HCT116 (cell line): ENCODE measurements at regions not wholly inside any gene's neighbourhood (a gene's known extent, or its start where the extent isn't known, plus 50 kb on each side); places are given as distances from the start of the nearest gene placed in this dataset.

Source experiments
- ATAC-seq: fragments of 200-7000 bp; cut with Tn5 transposase; 2 replicates; pipeline ENCODE4 v1.9.1; 2020; ENCODE audit warnings: mild to moderate bottlenecking, moderate library complexity
- BruUV-seq: library from RNA; stranded (reverse); fragments of 400-500 nt; replicated peaks from 2 replicates; lab custom pipeline; 2021; lab: Mats Ljungman, UMichigan
- CTCF ChIA-PET: fragments of 300-600 bp; sonication (Branson Sonifier 250); formaldehyde crosslinking; loops from one replicate; lab custom pipeline; 2021; ENCODE audit warnings: antibody characterized with exemption; lab: Charles Lee
- POLR2A ChIA-PET: fragments of 300-600, 350-600 bp; sonication (Branson Sonifier 250); formaldehyde crosslinking; loops from one replicate; lab custom pipeline; 2021; ENCODE audit warnings: antibody characterized with exemption; lab: Charles Lee
- RAD21 ChIA-PET, 2 experiments: fragments of 300-600 bp; sonication (Branson Sonifier 250); formaldehyde crosslinking; loops; one replicate each; lab custom pipeline; 2023; ENCODE audit warnings: low total read pairs in 2 of 2; ENCODE audit not compliant: uncharacterized antibody in 2 of 2, unreplicated experiment in 2 of 2, low non-redundant PET in 1 of 2; lab: Charles Lee
- DNase-seq: peaks from one replicate; pipeline ENCODE4 v3.0.0-alpha.2; 2010; ENCODE audit warnings: low read depth, low spot score
- H2AFZ ChIP-seq: fragments of 200-600 bp; shearing (Covaris generic), sonication (generic); 2 replicates; pipeline ENCODE4 v1.6.1; 2017; ENCODE audit warnings: low read depth, mixed run types, mixed read lengths, antibody characterized with exemption, low read length; ENCODE audit not compliant: poor library complexity, severe bottlenecking
- H3K27ac ChIP-seq: 2 replicates; pipeline ENCODE4 v1.5.1; 2012; ENCODE audit warnings: low read depth, low read length
- H3K27me3 ChIP-seq: fragments of 200-600 bp; sonication (generic); 2 replicates; pipeline ENCODE4 v1.6.1; 2016; ENCODE audit warnings: mixed run types, low read length, mixed read lengths; ENCODE audit not compliant: insufficient read depth
- H3K36me3 ChIP-seq, 2 experiments: fragments of 200-500 bp in 1 of 2; fragments of 200-600 bp in 1 of 2; sonication (Bioruptor generic) in 1 of 2; sonication (generic) in 1 of 2; 2 replicates each; pipeline versions ENCODE4 v1.5.1 to v1.6.1; 2014 to 2016; ENCODE audit warnings: low read length in 2 of 2, inconsistent platforms in 1 of 2, mixed read lengths in 1 of 2, mixed run types in 1 of 2; ENCODE audit not compliant: insufficient read depth in 2 of 2, control insufficient read depth in 1 of 2
- H3K4me1 ChIP-seq, 2 experiments: fragments of 200-600 bp in 1 of 2; sonication (generic) in 1 of 2; 2 replicates each; pipeline versions ENCODE4 v1.5.1 to v1.6.1; 2012 to 2017; ENCODE audit warnings: low read length in 2 of 2, inconsistent platforms in 1 of 2, mild to moderate bottlenecking in 1 of 2, mixed read lengths in 1 of 2, mixed run types in 1 of 2, moderate library complexity in 1 of 2; ENCODE audit not compliant: insufficient read depth in 2 of 2, control insufficient read depth in 1 of 2
- H3K4me2 ChIP-seq: fragments of 200-600 bp; sonication (generic); 2 replicates; pipeline ENCODE4 v1.6.1; 2017; ENCODE audit warnings: mixed run types, low read length, mixed read lengths
- H3K4me3 ChIP-seq, 2 experiments: fragments of 200-600 bp in 1 of 2; sonication (generic) in 1 of 2; replicated peaks in 1 of 2; 2 replicates each; pipeline ENCODE4 v1.5.1; 2011 to 2016; ENCODE audit warnings: low read length in 2 of 2, control low read depth in 1 of 2, low read depth in 1 of 2, mild to moderate bottlenecking in 1 of 2, mixed read lengths in 1 of 2, mixed run types in 1 of 2
- H3K79me2 ChIP-seq: fragments of 200-600 bp; sonication (generic); 2 replicates; pipeline ENCODE4 v1.6.1; 2017; ENCODE audit warnings: mild to moderate bottlenecking, mixed run types, low read length, moderate library complexity, mixed read lengths; ENCODE audit not compliant: insufficient read depth
- H3K9ac ChIP-seq: fragments of 200-600 bp; sonication (generic); 2 replicates; pipeline ENCODE4 v1.6.1; 2016; ENCODE audit warnings: low read length, mixed read lengths
- H3K9me2 ChIP-seq: fragments of 200-600 bp; sonication (generic), shearing (Covaris generic); 2 replicates; pipeline ENCODE4 v1.6.1; 2017; ENCODE audit warnings: mixed run types, mild to moderate bottlenecking, moderate library complexity; ENCODE audit not compliant: insufficient read depth
- H3K9me3 ChIP-seq, 2 experiments: fragments of 200-500 bp in 1 of 2; fragments of 200-600 bp in 1 of 2; sonication (Bioruptor generic) in 1 of 2; sonication (generic) in 1 of 2; 2 replicates each; pipeline ENCODE4 v1.6.1; 2014 to 2017; ENCODE audit warnings: low read length in 2 of 2, mixed read lengths in 2 of 2, inconsistent platforms in 1 of 2, low read depth in 1 of 2, mild to moderate bottlenecking in 1 of 2, mixed run types in 1 of 2, moderate library complexity in 1 of 2; ENCODE audit not compliant: control insufficient read depth in 1 of 2, insufficient read depth in 1 of 2
- H4K20me1 ChIP-seq: fragments of 200-600 bp; sonication (generic), shearing (Covaris generic); 2 replicates; pipeline ENCODE4 v1.6.1; 2017; ENCODE audit warnings: mixed run types, mild to moderate bottlenecking, moderate library complexity; ENCODE audit not compliant: insufficient read depth
- ATF3 ChIP-seq: IDR thresholded peaks from 2 replicates; pipeline ENCODE4 v1.6.1; 2012
- CBX3 ChIP-seq: IDR thresholded peaks from 2 replicates; pipeline ENCODE4 v1.6.1; 2012; ENCODE audit warnings: low read depth
- CEBPB ChIP-seq: IDR thresholded peaks from 2 replicates; pipeline ENCODE4 v1.6.1; 2012; ENCODE audit warnings: low read depth
- ELF1 ChIP-seq: IDR thresholded peaks from 2 replicates; pipeline ENCODE4 v1.6.1; 2012; ENCODE audit warnings: low read depth, borderline replicate concordance
- EZH2 ChIP-seq: fragments of 200-600 bp; sonication (generic); IDR thresholded peaks from 2 replicates; pipeline ENCODE4 v1.6.1; 2017; ENCODE audit warnings: antibody characterized with exemption, mixed run types
- EZH2phosphoT487 ChIP-seq: fragments of 200-600 bp; IDR thresholded peaks from 2 replicates; pipeline ENCODE4 v1.6.1; 2018; ENCODE audit warnings: antibody characterized with exemption, borderline replicate concordance
- FOSL1 ChIP-seq: IDR thresholded peaks from 2 replicates; pipeline ENCODE4 v1.6.1; 2012; ENCODE audit warnings: low read depth
- JUND ChIP-seq: IDR thresholded peaks from 2 replicates; pipeline ENCODE4 v1.6.1; 2012
- MAX ChIP-seq: IDR thresholded peaks from 2 replicates; pipeline ENCODE4 v1.6.1; 2012
- POLR2A ChIP-seq: IDR thresholded peaks from 2 replicates; pipeline ENCODE4 v1.7.0; 2011; ENCODE audit warnings: borderline replicate concordance; ENCODE audit not compliant: insufficient read depth, insufficient read length; ENCODE audit errors: extremely low read depth
- POLR2AphosphoS5 ChIP-seq: IDR thresholded peaks from 2 replicates; pipeline ENCODE4 v1.6.1; 2011; ENCODE audit warnings: mild to moderate bottlenecking, low read depth, low read length, moderate library complexity
- RAD21 ChIP-seq: IDR thresholded peaks from 2 replicates; pipeline ENCODE4 v1.6.1; 2012; ENCODE audit warnings: low read depth, mild to moderate bottlenecking
- REST ChIP-seq: IDR thresholded peaks from 2 replicates; pipeline ENCODE4 v1.6.1; 2012; ENCODE audit warnings: low read depth
- SP1 ChIP-seq: IDR thresholded peaks from 2 replicates; pipeline ENCODE4 v1.6.1; 2012; ENCODE audit warnings: low read depth
- SRF ChIP-seq: IDR thresholded peaks from 2 replicates; pipeline ENCODE4 v1.6.1; 2012; ENCODE audit warnings: low read depth
- TCF7L2 ChIP-seq: IDR thresholded peaks from 2 replicates; pipeline ENCODE4 v1.7.0; 2011; ENCODE audit warnings: borderline replicate concordance, inconsistent platforms; ENCODE audit not compliant: insufficient read depth, insufficient read length; ENCODE audit errors: extremely low read depth
- ZFX ChIP-seq: fragments of 450-650 bp; IDR thresholded peaks from 2 replicates; pipeline ENCODE4 v1.6.1; 2017
- ZNF274 ChIP-seq: fragments of 200-500 bp; sonication (Bioruptor generic); IDR thresholded peaks from 2 replicates; pipeline ENCODE4 v1.6.1; 2014; ENCODE audit warnings: mild to moderate bottlenecking, low read depth, low read length, inconsistent platforms
- intact Hi-C: fragments of 100-400 bp; cut with micrococcal nuclease; formaldehyde crosslinking; loops from 2 replicates; pipeline ENCODE4 v1.10.0; 2022
- TF ChIP-seq, protein P1 (sequence below), 3 experiments: fragments of 200-600 bp in 1 of 3; sonication (generic) in 1 of 3; IDR thresholded peaks in 2 of 3; conservative IDR thresholded peaks in 1 of 3; 2 replicates each; pipeline ENCODE4 v1.5.1; 2012 to 2017; ENCODE audit warnings: low read depth in 2 of 3, low read length in 2 of 3, antibody characterized with exemption in 1 of 3, borderline replicate concordance in 1 of 3, control low read depth in 1 of 3, mild to moderate bottlenecking in 1 of 3, mixed read lengths in 1 of 3, mixed run types in 1 of 3, moderate library complexity in 1 of 3; ENCODE audit not compliant: insufficient read depth in 1 of 3
- TF ChIP-seq, protein P2 (sequence below): IDR thresholded peaks from 2 replicates; pipeline ENCODE4 v1.6.1; 2011; ENCODE audit warnings: mild to moderate bottlenecking, low read length, moderate library complexity; ENCODE audit not compliant: insufficient replicate concordance; ENCODE audit errors: extremely low read depth

DNA sequence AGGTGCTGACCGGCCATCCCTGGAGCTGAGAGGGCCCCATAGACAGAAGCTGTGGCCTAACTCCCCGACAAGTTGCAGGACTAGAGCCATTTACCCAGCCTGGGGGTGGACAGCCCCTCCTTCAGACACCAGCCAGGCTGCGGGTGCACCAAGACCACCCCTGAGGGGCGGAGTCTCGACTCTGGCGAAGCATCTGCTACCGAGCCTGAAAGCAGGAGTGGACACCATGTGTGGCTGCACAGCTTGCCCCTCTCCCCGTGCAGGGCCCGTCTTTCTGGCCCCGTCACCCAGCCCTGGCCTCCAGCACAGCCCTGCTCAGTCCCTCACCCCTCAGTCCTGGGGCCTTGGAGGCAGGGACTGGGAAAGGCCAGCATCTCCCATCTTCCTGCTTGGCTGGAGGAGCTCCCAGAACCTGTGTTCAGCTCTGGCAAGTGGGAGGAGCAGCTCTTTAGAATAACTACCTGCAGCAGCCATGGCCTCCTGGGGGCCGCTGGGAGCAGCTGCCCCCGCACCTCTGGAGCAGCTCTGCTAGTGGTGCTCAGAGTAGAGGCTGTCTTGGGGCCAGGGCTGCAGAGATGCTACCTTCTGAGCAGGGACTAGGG lies 275.8 kb downstream of the NDUFA10 start:
- Histone ChIP-seq H3K27me3 (no peaks in the 10 kb centered on the region; the same call in 1 of the 2 replicates), H3K27ac (no peak overlapping the region), H3K9me2 (no peaks in the 10 kb centered on the region), H3K4me2 (no peak overlapping the region), H3K79me2 (no peaks in the 10 kb centered on the region), H2AFZ (no peak overlapping the region), H3K9ac (no peak overlapping the region), H3K36me3 (no peaks in the 10 kb centered on the region), H3K4me1 (no peaks in the 10 kb centered on the region), H3K9me3 (no peaks in the 10 kb centered on the region), H3K4me3 (no peak overlapping the region), H4K20me1 (no peaks in the 10 kb centered on the region)
- ChIA-PET POLR2A (no interaction called here), CTCF (no interaction called here), RAD21 (no interaction called here)
- ATAC-seq (no peak), DNase-seq (no peak)
- no TSS peak for BruUV-seq
- intact Hi-C loops = no loop called here
- TF ChIP-seq EZH2phosphoT487 (no peak), MAX (no peak), REST (no peak), POLR2AphosphoS5 (no peak), FOSL1 (no peak), SRF (no peak), CEBPB (no peak), ZFX (no peak), RAD21 (no peak), ELF1 (no peak), POLR2A (no peak), JUND (no peak), SP1 (no peak), TCF7L2 (no peak), ATF3 (no peak), CBX3 (no peak), ZNF274 (no peak), EZH2 (no peak)
- TF ChIP-seq, protein P1, sequence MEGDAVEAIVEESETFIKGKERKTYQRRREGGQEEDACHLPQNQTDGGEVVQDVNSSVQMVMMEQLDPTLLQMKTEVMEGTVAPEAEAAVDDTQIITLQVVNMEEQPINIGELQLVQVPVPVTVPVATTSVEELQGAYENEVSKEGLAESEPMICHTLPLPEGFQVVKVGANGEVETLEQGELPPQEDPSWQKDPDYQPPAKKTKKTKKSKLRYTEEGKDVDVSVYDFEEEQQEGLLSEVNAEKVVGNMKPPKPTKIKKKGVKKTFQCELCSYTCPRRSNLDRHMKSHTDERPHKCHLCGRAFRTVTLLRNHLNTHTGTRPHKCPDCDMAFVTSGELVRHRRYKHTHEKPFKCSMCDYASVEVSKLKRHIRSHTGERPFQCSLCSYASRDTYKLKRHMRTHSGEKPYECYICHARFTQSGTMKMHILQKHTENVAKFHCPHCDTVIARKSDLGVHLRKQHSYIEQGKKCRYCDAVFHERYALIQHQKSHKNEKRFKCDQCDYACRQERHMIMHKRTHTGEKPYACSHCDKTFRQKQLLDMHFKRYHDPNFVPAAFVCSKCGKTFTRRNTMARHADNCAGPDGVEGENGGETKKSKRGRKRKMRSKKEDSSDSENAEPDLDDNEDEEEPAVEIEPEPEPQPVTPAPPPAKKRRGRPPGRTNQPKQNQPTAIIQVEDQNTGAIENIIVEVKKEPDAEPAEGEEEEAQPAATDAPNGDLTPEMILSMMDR (IDR thresholded peaks at IDR 0.05 in 2 of 3, conservative IDR thresholded peaks at IDR 0.05 in 1 of 3; ENCODE audit: borderline replicate concordance in 1 of 3, insufficient read depth in 1 of 3, low read depth in 2 of 3, low read length in 2 of 3) = no peak
- TF ChIP-seq, protein P2, sequence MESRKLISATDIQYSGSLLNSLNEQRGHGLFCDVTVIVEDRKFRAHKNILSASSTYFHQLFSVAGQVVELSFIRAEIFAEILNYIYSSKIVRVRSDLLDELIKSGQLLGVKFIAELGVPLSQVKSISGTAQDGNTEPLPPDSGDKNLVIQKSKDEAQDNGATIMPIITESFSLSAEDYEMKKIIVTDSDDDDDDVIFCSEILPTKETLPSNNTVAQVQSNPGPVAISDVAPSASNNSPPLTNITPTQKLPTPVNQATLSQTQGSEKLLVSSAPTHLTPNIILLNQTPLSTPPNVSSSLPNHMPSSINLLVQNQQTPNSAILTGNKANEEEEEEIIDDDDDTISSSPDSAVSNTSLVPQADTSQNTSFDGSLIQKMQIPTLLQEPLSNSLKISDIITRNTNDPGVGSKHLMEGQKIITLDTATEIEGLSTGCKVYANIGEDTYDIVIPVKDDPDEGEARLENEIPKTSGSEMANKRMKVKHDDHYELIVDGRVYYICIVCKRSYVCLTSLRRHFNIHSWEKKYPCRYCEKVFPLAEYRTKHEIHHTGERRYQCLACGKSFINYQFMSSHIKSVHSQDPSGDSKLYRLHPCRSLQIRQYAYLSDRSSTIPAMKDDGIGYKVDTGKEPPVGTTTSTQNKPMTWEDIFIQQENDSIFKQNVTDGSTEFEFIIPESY = no peak
